SK-N-SH treated with all-trans-retinoic acid at 6 μM for 48 hours (cell line): ENCODE measurements at regions not wholly inside any gene's neighbourhood (a gene's known extent, or its start where the extent isn't known, plus 50 kb on each side); places are given as distances from the start of the nearest gene placed in this dataset.

Experiments
- ZC3H10 ChIP-seq: fragments of 250-450 bp; sonication (Bioruptor Pico); IDR thresholded peaks from 2 replicates; pipeline ENCODE4 v1.5.1; 2021; ENCODE audit warnings: mild to moderate bottlenecking, moderate library complexity
- ZFP3 ChIP-seq: fragments of 250-450 bp; sonication (Bioruptor Pico); IDR thresholded peaks from 2 replicates; pipeline ENCODE4 v1.5.0; 2020; ENCODE audit warnings: mild to moderate bottlenecking, moderate library complexity
- ZFP30 ChIP-seq: fragments of 450-650 bp; formaldehyde crosslinking; IDR thresholded peaks from 2 replicates; pipeline ENCODE4 v1.5.0; 2022; ENCODE audit warnings: mild to moderate bottlenecking, moderate library complexity
- ZNF8 ChIP-seq: fragments of 450-650 bp; formaldehyde crosslinking; IDR thresholded peaks from 2 replicates; pipeline ENCODE4 v1.5.0; 2020; ENCODE audit warnings: mild to moderate bottlenecking, moderate library complexity
- TF ChIP-seq, protein P1 (sequence below): fragments of 250-450 bp; sonication (Bioruptor Pico); IDR thresholded peaks from 2 replicates; pipeline ENCODE4 v1.5.0; 2020; ENCODE audit warnings: mild to moderate bottlenecking, moderate library complexity

DNA sequence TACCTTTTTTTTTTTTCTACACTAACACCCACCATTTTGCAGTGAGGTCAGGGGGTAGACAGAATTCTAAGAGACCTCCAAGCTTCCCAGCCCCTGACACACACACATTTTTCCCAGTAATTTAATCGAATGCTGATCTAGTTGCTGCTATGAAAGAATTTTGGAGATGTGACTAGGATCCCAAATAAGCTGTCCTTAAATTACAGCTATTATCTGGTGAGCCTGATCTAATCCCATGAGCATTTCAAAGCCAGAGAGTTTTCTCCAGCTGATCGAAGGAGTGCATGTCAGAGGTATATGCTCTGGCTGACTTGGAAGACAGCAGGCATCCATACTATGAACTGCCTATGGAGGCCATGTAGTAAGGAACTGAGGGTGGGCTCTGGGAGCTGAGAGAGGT lies 503.8 kb upstream of the MARCKS start:
- no peak for TF ChIP-seq ZC3H10 (CRISPR knock-in tag)
- TF ChIP-seq ZFP30 (CRISPR knock-in tag): no peak
- no peak for TF ChIP-seq ZFP3 (CRISPR knock-in tag)
- TF ChIP-seq, protein P1, sequence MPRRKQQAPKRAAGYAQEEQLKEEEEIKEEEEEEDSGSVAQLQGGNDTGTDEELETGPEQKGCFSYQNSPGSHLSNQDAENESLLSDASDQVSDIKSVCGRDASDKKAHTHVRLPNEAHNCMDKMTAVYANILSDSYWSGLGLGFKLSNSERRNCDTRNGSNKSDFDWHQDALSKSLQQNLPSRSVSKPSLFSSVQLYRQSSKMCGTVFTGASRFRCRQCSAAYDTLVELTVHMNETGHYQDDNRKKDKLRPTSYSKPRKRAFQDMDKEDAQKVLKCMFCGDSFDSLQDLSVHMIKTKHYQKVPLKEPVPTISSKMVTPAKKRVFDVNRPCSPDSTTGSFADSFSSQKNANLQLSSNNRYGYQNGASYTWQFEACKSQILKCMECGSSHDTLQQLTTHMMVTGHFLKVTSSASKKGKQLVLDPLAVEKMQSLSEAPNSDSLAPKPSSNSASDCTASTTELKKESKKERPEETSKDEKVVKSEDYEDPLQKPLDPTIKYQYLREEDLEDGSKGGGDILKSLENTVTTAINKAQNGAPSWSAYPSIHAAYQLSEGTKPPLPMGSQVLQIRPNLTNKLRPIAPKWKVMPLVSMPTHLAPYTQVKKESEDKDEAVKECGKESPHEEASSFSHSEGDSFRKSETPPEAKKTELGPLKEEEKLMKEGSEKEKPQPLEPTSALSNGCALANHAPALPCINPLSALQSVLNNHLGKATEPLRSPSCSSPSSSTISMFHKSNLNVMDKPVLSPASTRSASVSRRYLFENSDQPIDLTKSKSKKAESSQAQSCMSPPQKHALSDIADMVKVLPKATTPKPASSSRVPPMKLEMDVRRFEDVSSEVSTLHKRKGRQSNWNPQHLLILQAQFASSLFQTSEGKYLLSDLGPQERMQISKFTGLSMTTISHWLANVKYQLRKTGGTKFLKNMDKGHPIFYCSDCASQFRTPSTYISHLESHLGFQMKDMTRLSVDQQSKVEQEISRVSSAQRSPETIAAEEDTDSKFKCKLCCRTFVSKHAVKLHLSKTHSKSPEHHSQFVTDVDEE (CRISPR knock-in tag): no peak
- no peak for TF ChIP-seq ZNF8
